ENCODE measurements at regions not wholly inside any gene's neighbourhood (a gene's known extent, or its start where the extent isn't known, plus 50 kb on each side); places are given as distances from the start of the nearest gene placed in this dataset.

GRCh38 chr10:3474266-3474665 lies 301.7 kb upstream of the PITRM1 start:
- Histone ChIP-seq H3K9me3 (replicated peaks; ENCODE audit: control insufficient read depth, insufficient read depth, low read length) (no peaks in the 10 kb centered on the region), H3K4me2 (ENCODE audit: insufficient read depth, low read length) (no peak overlapping the region), H4K20me1 (replicated peaks; ENCODE audit: control insufficient read depth, extremely low read depth, insufficient read depth, low read length) (no peaks in the 10 kb centered on the region), H3K9me1 (replicated peaks; ENCODE audit: control insufficient read depth, extremely low read depth, insufficient read depth, low read length) (no peaks in the 10 kb centered on the region), H3K27me3 (ENCODE audit: control insufficient read depth in 2 of 2, insufficient read depth in 2 of 2, low read length in 2 of 2) (no peaks in the 10 kb centered on the region), H2AFZ (ENCODE audit: low read depth, low read length) (no peak overlapping the region), H3K27ac (ENCODE audit: insufficient read depth, low read depth, low read length) (no peak overlapping the region), H3K9ac (replicated peaks; ENCODE audit: extremely low read depth, insufficient read depth, low read length) (no peak overlapping the region), H3K79me2 (ENCODE audit: control insufficient read depth, insufficient read depth, low read length) (no peaks in the 10 kb centered on the region), H3K36me3 (ENCODE audit: control insufficient read depth in 2 of 2, extremely low read depth in 1 of 2, insufficient read depth in 2 of 2, low read length in 2 of 2) (no peaks in the 10 kb centered on the region), H3K4me3 (replicated peaks in 1 of 3; ENCODE audit: insufficient read depth in 1 of 3, low read depth in 1 of 3, low read length in 3 of 3) (no peak overlapping the region), H3K4me1 (ENCODE audit: control insufficient read depth, extremely low read depth, insufficient read depth, low read length) (peaks cover 13% of the 10 kb centered on the region)
- FAIRE-seq (no peak), DNase-seq (ENCODE audit: low read depth, low spot score) (no peak)
- TF ChIP-seq MYC (IDR thresholded peaks at IDR 0.05; ENCODE audit: low read depth, low read length) (no peak), MAX (IDR thresholded peaks at IDR 0.05; ENCODE audit: insufficient read depth, insufficient read length) (no peak), EZH2 (IDR thresholded peaks at IDR 0.05; ENCODE audit: borderline replicate concordance, low read depth, low read length, severe bottlenecking) (no peak), POLR2A (IDR thresholded peaks at IDR 0.05; ENCODE audit: low read depth, low read length) (no peak), POLR2AphosphoS5 (IDR thresholded peaks at IDR 0.05; ENCODE audit: insufficient read depth, low read depth, low read length) (no peak), GATA2 (IDR thresholded peaks at IDR 0.05; ENCODE audit: insufficient read depth, insufficient read length, low read depth, low read length) (no peak), CTCF (IDR thresholded peaks at IDR 0.05; ENCODE audit: extremely low read depth in 1 of 2, insufficient read depth in 1 of 2, low read depth in 1 of 2, low read length in 2 of 2) (no peak), FOS (IDR thresholded peaks at IDR 0.05; ENCODE audit: borderline replicate concordance, insufficient read depth, low read length) (no peak), JUN (IDR thresholded peaks at IDR 0.05; ENCODE audit: borderline replicate concordance, insufficient read depth, insufficient read length, low read depth) (no peak)
- POLR2A ChIA-PET: no interaction called here
- dilution Hi-C loops (cut with MboI; ENCODE audit: extremely low pct_ligation_motif_present, low sequenced_read_pairs) (no loop called here), intact Hi-C loops (cut with micrococcal nuclease) (no loop called here)
- no TSS peak for BruUV-seq (replicated peaks)
- CTCF ChIA-PET: no interaction called here
